NCI-H748 (cell line): ENCODE measurements at regions not wholly inside any gene's neighbourhood (a gene's known extent, or its start where the extent isn't known, plus 50 kb on each side); places are given as distances from the start of the nearest gene placed in this dataset.
"Not testable (repeated sequence)": the region's sequence is repeated elsewhere in the genome, so short reads cannot be mapped to it uniquely, and the experiment has no call there.

Experiments used
- DNase-seq: peaks from one replicate; lab custom pipeline; 2025; ENCODE audit not compliant: unreplicated experiment; lab: John Stamatoyannopoulos, UW

DNA sequence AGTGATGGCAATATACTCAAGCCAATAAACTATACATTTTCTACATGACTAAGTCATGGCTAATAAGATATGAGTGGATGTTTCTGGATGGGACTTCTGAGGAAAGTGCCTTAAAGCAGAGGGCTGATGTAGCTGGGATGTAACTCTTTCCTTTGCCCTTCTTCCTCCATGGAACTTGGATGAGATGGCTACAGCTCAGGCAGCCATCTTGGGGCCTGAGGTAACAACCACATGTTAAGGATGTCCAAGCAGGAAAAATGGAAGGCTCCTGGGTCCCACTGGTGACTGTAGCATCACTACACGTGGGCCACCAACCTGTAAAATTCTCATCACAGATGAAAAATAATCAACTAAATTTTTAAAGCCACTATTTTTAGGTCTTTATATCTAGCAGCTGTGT lies 54.4 kb upstream of the GRIP1 start:
- DNase-seq = no peak

DNA sequence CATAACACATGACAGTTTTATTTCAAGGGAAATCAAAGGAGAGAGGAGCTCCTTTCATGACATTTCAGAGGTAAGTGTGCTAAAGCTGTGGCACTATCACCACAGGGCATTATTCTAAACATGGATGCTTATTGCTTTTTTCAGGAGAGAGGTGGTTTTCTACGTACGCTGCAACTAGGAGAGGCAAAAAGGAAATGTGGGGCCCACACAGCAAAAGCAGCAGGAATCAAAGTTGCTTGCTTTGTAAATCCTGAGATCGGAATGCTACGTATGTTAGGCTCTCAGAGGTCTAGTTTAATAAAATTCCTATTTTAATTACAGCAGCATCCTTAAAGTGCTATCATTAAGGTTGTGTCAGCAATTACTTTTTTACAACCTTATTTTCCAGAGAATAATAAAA lies 55.0 kb upstream of the GRIP1 start:
- DNase-seq = no peak

DNA sequence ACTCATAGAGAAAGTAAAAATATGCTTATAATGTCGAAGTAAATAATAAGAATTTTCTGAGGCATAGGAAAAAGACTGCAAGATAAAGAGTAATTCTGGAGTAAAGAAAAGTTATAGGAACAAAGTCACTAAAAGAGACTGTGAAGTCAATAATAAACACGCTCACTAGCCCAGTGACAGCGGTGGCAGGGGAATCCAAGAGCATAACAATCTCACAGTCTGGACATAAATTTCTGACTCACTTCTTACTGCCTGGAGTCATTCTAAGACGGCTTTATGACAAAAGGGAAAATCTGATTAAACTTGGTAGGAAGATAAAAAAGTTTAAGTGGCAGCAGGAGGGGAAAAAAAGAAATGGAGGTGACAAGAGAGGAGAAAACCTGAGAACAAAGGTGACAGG lies 56.4 kb upstream of the GRIP1 start:
- no peak for DNase-seq

DNA sequence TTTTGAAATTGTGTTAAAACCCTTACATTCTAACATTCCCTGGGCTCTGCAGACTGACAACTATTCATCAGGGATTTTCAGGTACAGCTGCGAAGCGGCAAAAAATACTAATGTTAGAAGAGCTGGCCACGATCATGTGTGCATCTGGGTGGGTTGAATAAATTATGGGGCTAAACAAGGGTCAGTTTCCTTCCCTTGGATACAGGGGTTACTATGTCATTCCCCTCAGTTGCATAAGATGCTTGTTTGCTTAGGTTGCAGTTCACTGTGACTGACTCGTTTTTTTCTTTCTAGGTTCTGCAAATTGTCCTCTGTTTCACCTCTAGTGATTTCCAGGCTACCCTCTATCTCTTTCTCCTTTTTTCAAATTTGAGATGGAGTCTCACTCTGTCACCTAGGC lies 58.1 kb upstream of the GRIP1 start:
- no peak for DNase-seq

DNA sequence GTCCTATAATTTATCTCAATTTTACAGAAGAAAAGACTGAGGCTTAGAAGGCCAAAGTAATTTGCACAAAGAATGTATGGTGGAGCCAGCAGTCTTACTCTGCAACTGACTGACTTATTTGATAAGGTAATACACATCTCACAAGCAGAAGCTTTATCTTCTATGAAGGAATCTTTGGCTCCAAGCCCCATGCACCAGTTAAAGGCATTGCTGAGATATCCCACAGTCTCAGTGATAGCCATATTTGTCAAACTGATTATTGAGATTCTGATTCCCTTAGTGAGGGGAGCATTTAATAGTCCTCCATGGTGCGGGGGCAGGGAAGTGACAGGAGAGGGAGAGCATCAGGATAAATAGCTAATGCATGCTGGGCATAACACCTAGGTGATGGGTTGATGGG lies 60.4 kb upstream of the GRIP1 start:
- no peak for DNase-seq

DNA sequence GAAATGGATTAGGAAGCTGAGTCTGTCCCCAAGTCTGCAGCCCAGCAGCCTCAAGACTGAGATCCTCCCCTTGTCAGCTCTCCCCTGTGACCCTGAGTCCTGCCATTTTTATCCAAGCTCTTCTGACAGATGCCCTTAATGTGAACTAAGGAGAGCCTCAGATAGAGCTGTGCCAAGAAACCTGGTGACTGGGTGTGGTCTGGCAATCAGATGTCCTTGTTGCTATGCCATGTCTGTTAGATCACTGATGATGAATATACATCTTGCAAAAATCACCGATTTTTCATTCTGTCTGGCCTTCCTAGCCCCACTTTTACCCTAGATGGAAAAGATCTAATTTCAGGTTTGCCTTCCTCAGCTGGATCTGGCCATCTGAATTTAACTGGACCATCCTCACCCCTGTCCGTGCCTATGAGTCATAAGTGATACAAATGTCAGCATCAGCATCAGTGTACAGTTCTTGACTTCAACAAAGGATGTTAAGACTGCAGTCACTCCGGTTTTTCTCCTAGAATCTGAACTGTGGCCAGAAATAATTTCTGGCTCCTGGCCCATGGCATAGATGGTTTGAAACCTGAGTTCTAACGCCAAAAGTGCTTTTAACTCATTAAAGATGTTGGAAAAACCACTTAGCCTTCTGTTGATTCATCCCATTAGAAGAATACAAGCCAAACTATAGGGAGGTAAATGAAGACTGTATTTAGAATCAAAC lies 61.2 kb upstream of the GRIP1 start:
- DNase-seq = peak; percentile 34

DNA sequence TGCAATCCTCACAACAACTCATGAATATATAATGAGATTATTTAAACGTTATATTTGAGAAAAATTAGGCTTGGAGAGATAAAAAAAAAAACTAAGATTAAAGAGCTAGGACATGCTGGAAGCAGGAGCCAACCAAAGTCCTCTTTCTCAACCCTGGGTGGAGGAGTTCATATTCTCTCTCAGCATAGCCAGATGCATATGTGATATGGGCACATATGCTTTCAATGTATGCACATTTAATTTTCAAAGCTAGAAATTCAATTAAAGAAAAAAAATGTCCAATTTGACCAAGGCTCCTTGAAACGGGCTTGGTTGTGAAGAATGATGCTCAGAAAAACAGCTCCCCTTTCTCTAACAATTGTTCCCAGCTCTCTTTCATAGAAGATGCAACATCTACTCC lies 61.9 kb upstream of the GRIP1 start:
- no peak for DNase-seq

DNA sequence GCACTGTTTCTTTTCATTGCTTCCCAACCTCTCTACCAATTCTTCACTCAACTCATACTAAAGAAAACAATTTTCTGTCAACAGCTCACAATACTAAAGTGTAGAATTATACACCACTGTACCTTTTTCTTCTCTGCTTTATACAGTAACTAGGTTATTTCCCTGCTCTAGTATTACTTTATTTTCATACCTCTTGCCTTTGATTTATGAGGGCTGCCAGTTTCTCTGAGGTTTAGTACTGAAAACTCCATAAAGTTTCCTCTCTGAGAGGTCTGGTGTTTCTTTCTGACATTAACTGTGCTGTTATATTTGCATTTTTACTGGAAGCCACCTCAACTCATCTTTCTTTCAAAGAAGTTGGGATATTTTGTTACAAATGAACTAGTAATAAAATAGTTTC lies 63.0 kb upstream of the GRIP1 start:
- DNase-seq = no peak

DNA sequence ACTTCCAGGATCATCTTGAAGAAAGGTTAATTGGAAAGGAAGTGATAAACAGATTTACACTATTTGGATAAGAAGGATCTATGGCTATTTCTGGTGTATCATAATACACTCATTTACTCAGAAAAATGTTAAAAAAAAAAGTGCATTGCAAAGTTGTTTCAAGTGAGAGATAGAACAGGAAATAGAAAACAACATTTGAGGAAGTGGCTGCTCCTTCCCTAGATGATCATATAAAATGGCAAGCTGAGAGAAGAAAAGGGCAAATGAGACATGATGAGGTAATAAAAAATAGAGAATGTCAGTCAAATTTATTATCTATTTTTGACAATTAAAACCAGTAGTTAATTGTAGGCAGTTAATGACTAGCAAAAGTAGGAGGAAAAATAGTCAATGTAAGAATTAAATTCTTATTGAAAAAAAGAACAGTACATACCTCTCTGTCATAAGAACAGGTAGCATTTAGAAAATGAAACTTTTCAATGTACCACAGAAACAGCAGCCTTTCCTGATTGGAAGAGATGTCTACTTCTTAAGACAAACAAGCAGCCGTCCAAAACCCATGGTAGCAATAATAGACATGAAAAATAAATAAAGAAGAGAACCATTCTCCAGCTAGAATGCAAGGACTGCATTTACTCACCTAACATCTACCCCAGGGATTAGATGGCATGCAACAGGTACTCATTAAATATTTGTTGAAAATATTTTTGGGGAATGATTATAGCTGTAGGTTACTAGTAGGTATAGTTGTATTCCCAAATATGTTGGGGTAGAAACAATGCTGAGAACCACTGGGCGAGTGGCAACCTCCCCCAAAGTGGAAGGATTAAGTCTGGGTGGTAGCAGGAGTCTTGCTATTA lies 63.9 kb upstream of the GRIP1 start:
- DNase-seq = no peak

DNA sequence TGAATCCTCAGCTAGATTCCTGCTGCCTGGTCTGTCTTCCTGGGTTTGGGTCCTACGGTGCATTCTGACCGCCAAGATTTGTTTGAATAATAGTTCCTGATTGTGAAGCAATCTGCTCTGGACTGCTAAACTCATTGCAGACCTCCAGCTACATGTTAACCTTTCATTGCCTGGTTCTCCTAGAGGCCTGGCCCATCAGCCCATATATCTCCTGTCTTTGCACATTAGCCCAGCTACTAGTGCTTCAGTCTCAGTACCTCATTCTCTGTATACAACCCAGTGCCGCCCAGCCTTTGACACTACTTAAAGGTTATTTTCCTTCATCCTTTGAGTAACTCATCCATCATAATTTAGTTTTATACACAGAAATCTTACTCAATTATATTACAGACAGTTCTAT lies 65.6 kb upstream of the GRIP1 start:
- no peak for DNase-seq

DNA sequence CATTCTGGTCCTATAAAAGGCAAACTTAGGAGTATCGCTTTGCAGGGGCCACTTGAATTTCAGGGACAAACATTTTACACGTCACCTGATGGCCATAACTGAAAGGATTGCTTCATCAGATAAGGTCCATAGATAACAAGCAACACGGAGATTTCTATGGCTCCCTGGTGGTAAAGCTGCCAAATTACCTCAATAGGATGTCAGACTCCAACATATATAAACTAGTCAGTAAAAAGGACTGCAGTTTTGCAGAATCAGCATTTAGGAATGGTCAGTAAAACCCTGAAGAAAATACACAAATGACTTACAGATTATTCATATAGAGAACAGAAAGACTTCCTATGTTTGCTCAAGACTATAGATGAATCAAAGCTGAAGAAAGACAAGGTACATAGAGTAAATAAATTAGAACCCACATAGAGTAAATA lies 66.1 kb upstream of the GRIP1 start:
- peak; percentile 51 for DNase-seq

DNA sequence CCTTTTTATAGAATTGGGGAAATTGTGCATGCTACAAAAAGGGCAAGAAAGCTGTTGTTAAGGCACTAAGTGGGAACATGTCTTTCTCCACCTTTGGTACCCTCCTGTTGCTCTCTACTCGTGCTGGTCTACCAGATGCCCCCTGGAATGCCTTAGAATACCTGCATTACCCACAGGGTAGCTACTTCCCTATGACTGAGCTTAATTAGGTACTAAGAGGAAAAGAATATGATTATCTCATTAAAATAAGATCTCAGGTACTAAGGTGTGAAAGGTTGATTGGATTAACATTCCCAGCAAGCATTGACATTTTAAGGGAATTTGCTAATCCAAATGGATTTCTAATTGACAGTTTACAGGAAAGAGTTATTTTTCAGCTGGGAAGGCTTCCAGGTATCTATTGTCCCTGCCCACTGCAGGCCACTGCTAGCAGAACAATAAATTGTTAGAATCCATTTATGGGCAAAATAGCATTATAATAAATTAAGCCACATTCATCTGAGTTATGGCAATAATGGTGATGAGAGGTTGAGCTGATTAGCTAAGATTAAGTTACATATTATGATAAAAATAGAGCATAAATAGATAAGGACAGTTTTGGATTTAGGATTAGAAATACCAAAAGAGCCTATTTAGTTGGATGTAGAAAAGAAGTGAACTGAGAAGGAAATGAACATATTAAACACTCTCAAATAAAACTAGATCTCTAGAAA lies 67.8 kb upstream of the GRIP1 start:
- DNase-seq = no peak

DNA sequence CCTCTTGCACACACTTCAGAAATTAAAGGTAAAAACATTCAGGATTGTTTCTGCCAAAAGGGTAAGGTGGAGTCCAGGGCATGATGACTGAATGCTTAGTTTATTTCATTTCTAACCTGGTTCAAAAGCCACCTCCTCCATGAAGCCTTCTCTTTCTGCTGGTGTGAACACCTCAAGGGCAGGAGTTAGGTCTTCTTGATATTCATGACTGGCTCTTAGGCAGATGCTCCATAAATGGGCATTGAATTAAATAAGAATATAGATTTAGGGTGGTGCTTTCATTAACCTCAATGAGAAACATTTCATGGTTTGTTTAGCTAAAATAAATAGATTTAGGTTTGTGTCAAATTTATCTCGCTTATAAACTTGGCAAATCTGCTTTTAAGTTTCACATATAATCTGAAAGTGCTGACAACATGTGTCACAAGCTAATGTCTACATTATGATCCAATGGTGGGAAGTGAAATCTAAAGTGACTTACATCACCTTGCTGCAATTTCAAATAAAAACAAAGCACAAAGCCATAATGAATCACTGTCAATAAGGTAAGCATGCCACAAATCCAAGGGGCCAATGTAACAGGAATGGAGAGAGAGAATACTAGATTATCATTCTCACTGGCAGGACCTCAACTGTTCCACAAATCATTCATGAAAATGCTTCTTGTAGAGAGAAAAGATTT lies 72.7 kb upstream of the GRIP1 start:
- no peak for DNase-seq

DNA sequence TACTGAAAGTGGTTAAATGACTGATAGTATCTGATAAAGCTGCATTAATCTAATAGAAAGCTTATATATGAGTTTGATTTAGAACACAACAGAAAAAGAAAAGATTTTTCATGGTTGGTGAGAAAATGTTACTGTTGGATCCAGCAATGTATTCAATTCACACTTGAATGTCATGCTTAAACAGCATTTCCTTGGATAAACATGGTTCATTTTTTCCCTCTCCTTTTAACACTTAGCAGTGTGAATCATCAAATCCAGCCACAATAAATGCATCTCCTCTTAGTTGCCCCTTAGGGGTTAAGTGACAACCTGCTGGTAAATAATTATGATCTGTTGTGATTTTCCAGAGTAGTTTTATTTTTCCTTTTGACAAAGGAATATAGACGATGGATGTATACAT lies 74.9 kb upstream of the GRIP1 start:
- peak; percentile 13 for DNase-seq

DNA sequence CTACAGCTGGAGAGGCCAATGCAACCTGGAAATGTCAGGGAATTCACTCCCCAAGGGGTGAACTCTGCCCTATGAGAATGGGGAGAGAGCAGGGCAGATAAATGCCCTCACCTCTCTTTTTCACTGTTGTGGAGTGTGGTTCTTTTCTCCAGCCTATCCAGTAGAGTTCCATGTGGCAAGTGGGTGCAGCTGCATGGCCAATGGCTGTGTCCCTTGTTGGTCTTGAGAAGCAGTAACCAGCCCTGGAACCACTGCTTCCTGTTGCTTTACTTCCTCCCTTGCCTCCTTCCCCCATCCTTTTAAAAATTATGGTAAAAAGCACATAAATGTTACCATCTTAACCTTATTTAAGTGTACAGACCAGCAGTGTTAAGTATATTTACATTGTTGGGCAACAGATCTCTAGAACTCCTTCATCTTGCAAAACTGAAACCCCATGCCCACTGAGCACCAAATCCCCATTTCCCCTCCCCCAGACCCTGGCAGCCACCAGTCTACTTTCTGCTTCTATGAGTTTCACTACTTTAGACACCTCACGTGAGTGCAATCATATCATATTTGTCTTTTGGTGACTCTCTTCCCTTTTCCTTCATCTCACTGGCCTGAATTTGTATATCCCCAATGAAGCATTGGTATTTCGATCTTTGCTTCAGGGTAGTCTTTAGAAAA lies 77.0 kb upstream of the GRIP1 start:
- no peak for DNase-seq

DNA sequence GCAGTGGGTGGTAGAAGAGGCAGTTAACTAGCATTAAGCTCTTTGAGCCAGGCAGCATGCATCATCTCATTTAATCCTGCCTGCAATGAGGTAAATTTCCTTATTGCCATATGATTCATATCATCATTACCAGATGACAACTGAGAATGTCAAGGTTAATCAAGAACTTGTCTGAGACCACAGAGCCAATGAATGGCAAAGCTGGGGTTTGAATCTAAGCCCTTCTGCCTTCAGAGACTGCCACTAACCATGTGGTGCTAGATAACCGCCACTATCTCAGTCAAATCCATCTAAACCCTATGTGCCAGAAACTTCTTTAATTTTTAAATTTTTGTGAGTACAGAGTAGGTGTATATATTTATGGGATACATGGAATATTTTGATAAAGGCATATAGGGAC lies 77.8 kb upstream of the GRIP1 start:
- no peak for DNase-seq

DNA sequence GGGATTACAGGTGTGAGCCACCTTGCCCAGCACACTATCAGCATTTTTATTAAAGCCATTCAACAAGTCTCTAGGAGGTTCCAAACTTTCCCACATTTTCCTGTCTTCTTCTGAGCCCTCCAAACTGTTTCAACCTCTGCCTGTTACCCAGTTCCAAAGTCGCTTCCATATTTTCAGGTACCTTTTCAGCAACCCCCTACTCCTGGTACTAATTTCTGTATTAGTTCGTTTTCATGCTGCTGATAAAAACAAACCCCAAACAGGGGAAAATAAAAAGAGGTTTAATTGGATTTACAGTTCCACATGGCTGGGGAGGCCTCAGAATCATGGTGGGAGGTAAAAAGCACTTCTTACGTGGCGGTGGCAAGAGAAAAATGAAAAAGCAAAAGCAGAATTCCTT lies 81.2 kb upstream of the GRIP1 start:
- not testable (repeated sequence) for DNase-seq

DNA sequence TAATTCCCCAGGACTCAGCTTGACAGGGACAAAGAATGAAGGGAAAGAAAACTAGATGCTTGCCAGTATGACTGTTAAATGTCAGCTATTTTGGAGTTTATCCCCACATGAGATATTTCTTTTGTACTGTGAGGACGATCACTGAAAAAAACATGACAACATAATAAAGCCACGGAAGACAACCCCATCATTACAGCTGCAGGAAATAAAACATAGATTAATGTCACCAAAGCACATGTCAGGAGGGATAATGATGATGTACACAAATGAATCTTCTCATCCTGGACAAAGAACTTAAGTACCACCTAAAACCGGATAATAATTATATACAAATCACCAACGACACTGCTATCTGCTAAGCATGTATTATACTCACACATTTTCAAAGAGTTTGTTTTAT lies 84.6 kb upstream of the GRIP1 start:
- DNase-seq = peak; percentile 85

DNA sequence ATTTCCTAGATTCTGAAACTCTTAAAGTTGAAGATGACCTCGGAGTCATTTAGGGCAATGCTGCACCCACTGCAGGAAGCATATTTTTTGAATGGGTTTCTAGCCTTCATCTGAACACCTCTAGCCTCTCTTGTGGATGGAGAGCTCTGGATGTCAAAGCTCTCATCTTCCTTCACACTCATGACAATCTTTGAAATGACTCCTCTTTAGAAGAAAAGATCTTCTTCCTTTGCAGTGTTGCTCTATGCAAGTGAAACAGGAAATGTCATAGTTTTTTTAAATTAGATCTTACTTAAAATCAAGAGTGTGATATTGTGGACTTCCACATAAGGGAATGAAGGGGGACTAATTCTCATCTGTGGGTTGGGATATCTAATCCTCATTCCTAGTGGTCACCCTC lies 86.3 kb upstream of the GRIP1 start:
- no peak for DNase-seq

DNA sequence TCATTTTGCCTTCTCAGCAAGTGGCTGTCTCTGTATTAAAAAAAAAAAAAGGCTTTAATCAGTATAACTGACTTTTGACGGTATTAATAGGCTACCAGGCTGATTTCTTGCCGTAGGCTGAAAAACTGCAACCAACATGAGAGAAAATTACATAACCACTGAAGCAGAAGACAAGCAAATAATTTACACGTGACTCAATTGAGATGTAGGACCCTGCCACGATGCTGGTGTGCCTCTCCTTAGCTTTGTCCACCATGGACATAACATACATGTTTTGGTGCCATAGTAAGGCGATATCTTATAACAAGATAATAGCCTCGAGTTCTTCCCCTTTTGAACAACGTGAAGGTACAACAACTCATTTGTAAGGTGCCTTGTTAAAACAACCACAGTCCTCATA lies 88.7 kb upstream of the GRIP1 start:
- no peak for DNase-seq

DNA sequence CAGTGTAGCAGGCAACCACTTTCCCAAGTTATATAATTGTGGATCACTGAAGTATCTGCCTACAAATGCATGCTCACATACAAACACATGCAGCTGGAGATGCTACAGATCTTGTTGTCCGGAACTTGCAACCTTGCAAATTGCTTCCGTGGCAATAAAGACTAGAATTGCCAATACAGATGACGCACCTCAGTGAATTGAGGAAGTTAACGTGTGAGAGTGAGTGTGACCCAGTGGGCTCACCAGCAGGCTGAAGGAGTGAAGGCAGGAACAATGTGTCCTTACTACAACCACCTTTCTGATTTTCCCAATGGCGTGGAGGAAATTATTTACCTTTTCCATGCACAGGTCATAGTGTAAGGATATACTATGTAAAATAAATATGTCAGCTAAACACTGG lies 89.4 kb upstream of the GRIP1 start:
- no peak for DNase-seq
